Nephron (organoid): ENCODE measurements at regions not wholly inside any gene's neighbourhood (a gene's known extent, or its start where the extent isn't known, plus 50 kb on each side); places are given as distances from the start of the nearest gene placed in this dataset.

Experiments used
- H3K27ac Mint-ChIP-seq, 3 experiments: 2 replicates each; pipeline ENCODE4 v1.8.0; 2020; ENCODE audit warnings: mixed read lengths in 3 of 3, mild to moderate bottlenecking in 2 of 3, moderate library complexity in 1 of 3
- H3K27me3 Mint-ChIP-seq: 2 replicates; pipeline ENCODE4 v1.8.0; 2021; ENCODE audit warnings: low read depth, mild to moderate bottlenecking, moderate library complexity, mixed read lengths
- H3K36me3 Mint-ChIP-seq: 2 replicates; pipeline ENCODE4 v1.8.0; 2020; ENCODE audit warnings: low read depth, mixed read lengths
- H3K4me1 Mint-ChIP-seq: 2 replicates; pipeline ENCODE4 v1.8.0; 2020; ENCODE audit warnings: mixed read lengths
- H3K4me3 Mint-ChIP-seq, 3 experiments: 2 replicates each; pipeline ENCODE4 v1.8.0; 2020; ENCODE audit warnings: mild to moderate bottlenecking in 3 of 3, mixed read lengths in 3 of 3, moderate library complexity in 2 of 3
- H3K9me3 Mint-ChIP-seq: 2 replicates; pipeline ENCODE4 v1.8.0; 2020; ENCODE audit warnings: mixed read lengths
- TF ChIP-seq, protein P1 (sequence below), 3 experiments: fragments of 200-600 bp; sonication (generic); IDR thresholded peaks; one replicate each; pipeline ENCODE4 v1.5.0; 2021; ENCODE audit warnings: antibody characterized with exemption in 3 of 3; ENCODE audit not compliant: unreplicated experiment in 3 of 3

DNA sequence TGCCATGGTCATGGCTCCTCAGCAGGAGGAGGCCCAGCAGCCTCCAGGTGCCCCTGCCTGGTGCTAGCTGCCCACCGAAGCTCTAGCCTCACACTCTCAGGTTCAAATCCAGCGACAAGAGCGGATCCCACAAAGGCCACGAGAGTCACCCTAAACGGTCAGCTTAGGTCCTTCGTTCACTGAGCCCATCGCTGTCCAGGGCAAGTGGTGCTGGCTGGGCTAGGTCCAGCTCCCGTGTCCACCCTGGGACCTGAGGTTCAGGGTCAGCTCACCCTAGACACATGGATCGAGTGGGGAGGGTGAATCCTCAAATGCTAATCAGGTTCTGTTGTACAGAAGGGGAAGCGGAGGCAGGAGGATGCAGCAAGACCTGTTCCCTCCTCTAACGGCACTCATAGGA is 171.9 kb upstream of the SULF2 start:
- no peaks in the 10 kb centered on the region for H3K36me3 Mint-ChIP-seq
- peaks cover 15% of the 10 kb centered on the region for H3K27me3 Mint-ChIP-seq
- peaks cover 62% of the 10 kb centered on the region for H3K4me1 Mint-ChIP-seq
- H3K9me3 Mint-ChIP-seq, result no peaks in the 10 kb centered on the region
- peak overlapping the region in 2 of 3 experiments; percentile 73 to 87 for H3K27ac Mint-ChIP-seq
- TF ChIP-seq, protein P1, sequence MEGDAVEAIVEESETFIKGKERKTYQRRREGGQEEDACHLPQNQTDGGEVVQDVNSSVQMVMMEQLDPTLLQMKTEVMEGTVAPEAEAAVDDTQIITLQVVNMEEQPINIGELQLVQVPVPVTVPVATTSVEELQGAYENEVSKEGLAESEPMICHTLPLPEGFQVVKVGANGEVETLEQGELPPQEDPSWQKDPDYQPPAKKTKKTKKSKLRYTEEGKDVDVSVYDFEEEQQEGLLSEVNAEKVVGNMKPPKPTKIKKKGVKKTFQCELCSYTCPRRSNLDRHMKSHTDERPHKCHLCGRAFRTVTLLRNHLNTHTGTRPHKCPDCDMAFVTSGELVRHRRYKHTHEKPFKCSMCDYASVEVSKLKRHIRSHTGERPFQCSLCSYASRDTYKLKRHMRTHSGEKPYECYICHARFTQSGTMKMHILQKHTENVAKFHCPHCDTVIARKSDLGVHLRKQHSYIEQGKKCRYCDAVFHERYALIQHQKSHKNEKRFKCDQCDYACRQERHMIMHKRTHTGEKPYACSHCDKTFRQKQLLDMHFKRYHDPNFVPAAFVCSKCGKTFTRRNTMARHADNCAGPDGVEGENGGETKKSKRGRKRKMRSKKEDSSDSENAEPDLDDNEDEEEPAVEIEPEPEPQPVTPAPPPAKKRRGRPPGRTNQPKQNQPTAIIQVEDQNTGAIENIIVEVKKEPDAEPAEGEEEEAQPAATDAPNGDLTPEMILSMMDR (IDR thresholded peaks at IDR 0.05; ENCODE audit: unreplicated experiment in 3 of 3), result no peak
- no peak overlapping the region for H3K4me3 Mint-ChIP-seq

DNA sequence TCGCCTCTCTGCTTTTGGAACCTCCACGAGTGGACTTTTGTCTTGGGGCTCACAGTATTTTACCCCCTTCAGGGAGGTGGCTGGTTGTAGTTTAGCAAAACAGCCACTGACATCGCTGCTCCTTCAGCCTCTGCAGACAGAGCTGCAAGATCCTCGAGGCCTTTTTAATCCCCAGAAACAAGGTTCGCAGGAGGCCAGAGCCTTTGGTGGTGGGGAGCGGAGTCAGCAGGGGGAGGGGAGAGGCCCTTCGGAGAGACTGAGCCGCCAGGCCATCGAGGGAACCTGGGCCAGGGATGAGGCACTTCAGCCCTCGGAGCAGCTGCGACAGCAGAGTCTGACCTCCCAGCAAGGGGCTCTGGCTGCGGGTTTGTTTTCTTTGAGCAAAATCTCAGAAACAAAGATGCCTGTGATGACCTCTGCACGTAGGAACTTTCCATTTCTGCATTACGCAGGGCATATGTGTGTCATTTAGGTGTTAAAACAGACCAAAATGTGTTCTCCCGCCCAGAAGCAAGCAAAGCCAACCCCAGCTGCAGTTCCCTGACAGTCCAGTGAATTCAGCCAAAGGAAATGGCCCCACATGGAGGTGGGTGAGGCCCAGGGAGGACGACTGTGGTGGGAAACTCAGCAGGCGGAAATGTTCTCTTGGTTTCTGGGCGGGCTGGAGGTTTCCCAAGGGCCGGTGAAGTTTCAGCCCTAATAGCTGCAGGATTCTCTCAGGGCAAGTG is 171.2 kb upstream of the SULF2 start:
- H3K27ac Mint-ChIP-seq, result peak overlapping the region; percentile 73 to 82 (median 75)
- H3K36me3 Mint-ChIP-seq, result no peaks in the 10 kb centered on the region
- no peaks in the 10 kb centered on the region for H3K9me3 Mint-ChIP-seq
- peak overlapping the region in 1 of 3 experiments; percentile 17 for H3K4me3 Mint-ChIP-seq
- peaks cover 15% of the 10 kb centered on the region for H3K27me3 Mint-ChIP-seq
- H3K4me1 Mint-ChIP-seq, result peaks cover 68% of the 10 kb centered on the region
- TF ChIP-seq, protein P1 (IDR thresholded peaks at IDR 0.05; ENCODE audit: unreplicated experiment in 3 of 3), result no peak

DNA sequence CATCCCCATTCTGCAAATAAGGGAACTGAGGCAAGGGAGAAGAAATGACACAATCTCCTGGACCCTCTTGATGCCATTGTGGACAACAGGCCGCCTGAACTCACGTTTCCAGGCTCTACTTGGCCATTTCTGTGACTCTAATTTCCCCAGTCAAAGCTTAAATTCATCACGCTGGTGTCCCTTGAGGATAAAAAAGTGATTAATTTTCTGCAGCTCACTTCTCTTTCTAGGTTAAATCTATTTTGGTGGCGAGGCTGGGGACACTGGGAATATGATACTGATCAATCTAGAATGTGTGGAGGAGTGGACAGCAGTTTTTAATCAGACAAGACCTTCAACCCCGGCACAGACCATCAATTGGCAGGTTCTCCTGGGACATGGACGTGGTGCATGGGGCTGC is 168.2 kb upstream of the SULF2 start:
- peaks cover 19% of the 10 kb centered on the region for H3K27me3 Mint-ChIP-seq
- H3K36me3 Mint-ChIP-seq, result no peaks in the 10 kb centered on the region
- no peaks in the 10 kb centered on the region for H3K9me3 Mint-ChIP-seq
- no peak overlapping the region for H3K4me3 Mint-ChIP-seq
- peaks cover 74% of the 10 kb centered on the region for H3K4me1 Mint-ChIP-seq
- H3K27ac Mint-ChIP-seq, result peak overlapping the region in 1 of 3 experiments; percentile 45
- TF ChIP-seq, protein P1 (IDR thresholded peaks at IDR 0.05; ENCODE audit: unreplicated experiment in 3 of 3), result no peak

DNA sequence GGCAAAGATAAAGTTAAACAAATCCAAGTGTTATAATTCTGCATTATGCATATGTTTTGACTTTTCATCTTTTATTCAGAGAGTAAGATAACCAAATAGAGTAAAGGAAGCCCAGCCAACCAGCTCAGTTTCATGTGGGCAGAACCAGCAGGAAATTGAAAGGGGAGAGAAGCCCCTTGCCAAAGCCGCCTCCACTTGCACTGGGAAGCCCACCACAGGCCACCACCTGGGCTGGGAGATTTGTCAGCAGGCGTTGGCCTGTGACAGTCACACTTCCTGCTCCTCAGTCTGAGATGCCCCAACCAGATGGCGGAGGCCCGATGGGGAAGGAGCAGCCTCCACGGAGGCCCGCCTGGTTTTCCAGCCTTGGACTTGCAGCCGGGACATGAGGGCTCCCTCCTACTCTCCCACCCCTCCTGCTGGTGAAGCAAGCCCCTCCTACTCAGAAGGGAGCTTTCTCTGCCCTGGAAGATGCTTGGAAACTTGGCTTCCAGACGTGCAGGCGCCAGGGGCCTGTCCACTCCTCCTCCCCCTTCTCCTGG is 166.8 kb upstream of the SULF2 start:
- Mint-ChIP-seq H3K4me1 (peaks cover 61% of the 10 kb centered on the region), H3K9me3 (no peaks in the 10 kb centered on the region), H3K27me3 (peaks cover 19% of the 10 kb centered on the region), H3K27ac (peak overlapping the region in 2 of 3 experiments; percentile 71 to 77), H3K4me3 (no peak overlapping the region), H3K36me3 (no peaks in the 10 kb centered on the region)
- TF ChIP-seq, protein P1 (IDR thresholded peaks at IDR 0.05; ENCODE audit: unreplicated experiment in 3 of 3), result no peak

DNA sequence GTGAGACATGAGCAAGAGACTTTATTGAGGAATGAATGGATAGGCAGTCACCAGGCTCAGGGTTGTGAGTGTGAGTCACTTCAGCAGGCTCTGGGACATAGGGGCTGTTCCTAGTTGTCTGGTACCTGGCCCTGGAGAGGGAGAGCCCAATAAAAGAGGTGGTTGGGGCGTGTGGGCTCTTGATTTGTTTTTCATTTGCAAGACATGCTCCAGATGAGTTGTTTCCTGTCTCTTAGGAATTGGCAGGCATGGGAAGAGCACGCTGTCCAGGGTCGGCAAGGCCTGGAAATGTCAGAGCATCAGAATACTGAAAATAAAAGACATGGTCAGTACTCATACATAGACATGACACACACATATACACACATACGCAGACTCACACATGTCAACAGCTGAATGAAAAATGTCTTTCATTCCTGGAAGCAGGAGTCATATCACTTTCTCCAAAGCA is 166.3 kb upstream of the SULF2 start:
- peak overlapping the region; percentile 1 to 77 (median 71) for H3K27ac Mint-ChIP-seq
- H3K27me3 Mint-ChIP-seq, result peaks cover 19% of the 10 kb centered on the region
- no peaks in the 10 kb centered on the region for H3K9me3 Mint-ChIP-seq
- peaks cover 61% of the 10 kb centered on the region for H3K4me1 Mint-ChIP-seq
- H3K36me3 Mint-ChIP-seq, result no peaks in the 10 kb centered on the region
- TF ChIP-seq, protein P1 (IDR thresholded peaks at IDR 0.05; ENCODE audit: unreplicated experiment in 3 of 3), result no peak
- no peak overlapping the region for H3K4me3 Mint-ChIP-seq

DNA sequence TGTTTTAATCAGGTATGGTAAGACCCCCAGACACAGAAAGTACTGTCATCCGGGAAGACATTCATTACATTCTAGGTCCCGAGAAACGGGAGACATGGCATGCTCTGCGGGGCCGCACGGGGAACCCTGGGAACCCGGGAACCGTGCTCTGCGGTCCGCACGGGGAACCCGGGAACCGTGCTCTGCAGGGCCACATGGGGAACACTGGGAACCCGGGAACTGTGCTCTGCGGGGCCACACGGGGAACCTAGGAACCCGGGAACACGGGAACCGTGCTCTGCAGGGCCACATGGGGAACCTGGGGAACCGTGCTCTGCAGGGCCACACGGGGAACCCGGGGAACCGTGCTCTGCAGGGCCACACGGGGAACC is 165.6 kb upstream of the SULF2 start:
- TF ChIP-seq, protein P1 (IDR thresholded peaks at IDR 0.05; ENCODE audit: unreplicated experiment in 3 of 3), result no peak
- Mint-ChIP-seq H3K4me1 (peaks cover 59% of the 10 kb centered on the region), H3K4me3 (no peak overlapping the region), H3K27me3 (peaks cover 19% of the 10 kb centered on the region), H3K9me3 (no peaks in the 10 kb centered on the region), H3K27ac (peak overlapping the region; percentile 62 to 75 (median 73)), H3K36me3 (no peaks in the 10 kb centered on the region)
